TTC549 (cell line): ENCODE measurements at regions not wholly inside any gene's neighbourhood (a gene's known extent, or its start where the extent isn't known, plus 50 kb on each side); places are given as distances from the start of the nearest gene placed in this dataset.
"Not testable (repeated sequence)": the region's sequence is repeated elsewhere in the genome, so short reads cannot be mapped to it uniquely, and the experiment has no call there.

ENCODE experiments used
- FAIRE-seq: peaks from 2 replicates; lab custom pipeline; 2012; peaks lifted over from hg19 to GRCh38; lab: Jason Lieb, UNC

DNA sequence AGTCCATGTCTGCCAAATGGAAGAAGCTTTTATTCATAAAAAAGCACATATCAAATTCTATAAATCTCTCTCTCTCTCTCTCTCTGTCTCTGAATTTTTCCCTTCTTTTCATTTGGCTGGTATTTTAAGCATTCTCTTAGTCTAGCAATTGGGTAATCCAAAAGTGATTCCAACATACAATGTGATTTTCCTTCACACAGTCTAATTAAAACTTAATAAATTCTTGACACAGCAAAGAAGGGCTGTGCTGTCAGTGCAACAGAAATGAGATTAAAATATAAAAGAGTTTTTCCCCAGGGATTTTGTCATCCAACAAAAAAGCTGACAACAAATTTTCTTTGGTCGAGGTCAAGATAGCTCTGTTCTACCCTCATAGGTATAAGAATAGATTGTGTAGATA is 216.9 kb downstream of the CENPC start:
- FAIRE-seq, result no peak

DNA sequence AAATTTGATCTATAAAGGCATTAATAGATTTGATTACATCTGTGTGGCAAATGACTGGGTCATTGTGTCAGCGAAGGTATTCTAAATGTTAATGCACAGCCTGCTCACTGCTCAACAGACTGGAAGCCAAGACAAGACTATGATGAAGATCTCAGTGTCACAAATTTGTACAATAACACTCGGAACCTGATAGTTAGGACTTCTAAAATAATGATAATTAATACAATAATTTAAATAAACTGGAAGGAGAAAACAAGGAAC is 217.4 kb downstream of the CENPC start:
- FAIRE-seq, result no peak

DNA sequence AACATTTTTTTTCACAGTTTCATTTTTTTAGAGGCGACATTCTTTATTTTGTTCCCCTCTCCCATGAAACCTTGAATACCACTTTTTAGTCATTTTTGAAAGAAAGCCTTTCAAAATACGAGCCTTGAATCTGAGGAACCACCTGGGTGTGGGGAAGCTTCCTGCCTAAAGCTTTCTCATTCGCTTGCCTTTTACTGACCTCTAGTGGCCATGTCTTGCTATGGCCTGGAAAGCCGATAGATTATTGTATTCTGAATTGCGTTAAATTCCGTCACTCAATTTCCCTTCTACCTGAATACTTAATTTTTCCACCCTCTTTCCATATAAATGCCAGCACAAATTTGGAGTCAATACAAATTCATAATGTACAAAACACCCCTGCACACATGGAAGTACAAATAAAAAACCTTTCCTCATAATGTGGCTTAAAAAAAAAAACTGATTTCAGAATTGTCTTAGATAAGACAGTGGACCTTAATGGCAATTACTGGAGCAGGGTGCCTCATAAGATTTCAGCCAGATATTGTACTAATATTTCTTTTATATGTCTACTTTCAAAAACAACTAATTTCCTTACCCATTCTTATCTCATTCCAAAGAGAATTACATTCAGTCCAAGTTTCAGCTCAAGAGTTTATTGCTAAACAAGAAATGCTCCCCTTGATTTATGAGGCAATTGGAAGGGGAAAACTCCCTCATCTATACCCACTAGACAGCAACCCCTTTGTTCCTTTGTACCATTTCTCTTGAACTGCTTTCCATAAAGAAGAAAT is 217.9 kb downstream of the CENPC start:
- FAIRE-seq, result peak; percentile 53

DNA sequence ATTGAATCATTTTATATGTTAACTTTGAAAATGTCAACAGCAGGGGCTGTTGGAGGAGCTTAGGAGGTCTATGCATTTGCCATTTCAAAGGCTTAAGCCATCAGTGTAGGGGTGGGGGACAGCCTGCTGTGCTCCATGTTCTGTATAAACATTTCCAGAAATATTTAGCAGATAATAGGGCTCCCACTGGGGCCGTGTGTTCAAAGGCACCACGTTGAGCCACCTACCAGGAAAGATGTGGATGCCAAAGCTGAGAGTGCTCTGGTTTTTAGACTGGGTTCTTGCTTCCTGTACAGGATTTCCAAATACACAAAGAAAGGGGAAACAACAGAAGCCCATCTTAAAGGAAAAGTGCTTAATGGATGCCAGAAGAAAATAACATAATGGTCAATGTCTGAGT is 219.5 kb downstream of the CENPC start:
- no peak for FAIRE-seq

DNA sequence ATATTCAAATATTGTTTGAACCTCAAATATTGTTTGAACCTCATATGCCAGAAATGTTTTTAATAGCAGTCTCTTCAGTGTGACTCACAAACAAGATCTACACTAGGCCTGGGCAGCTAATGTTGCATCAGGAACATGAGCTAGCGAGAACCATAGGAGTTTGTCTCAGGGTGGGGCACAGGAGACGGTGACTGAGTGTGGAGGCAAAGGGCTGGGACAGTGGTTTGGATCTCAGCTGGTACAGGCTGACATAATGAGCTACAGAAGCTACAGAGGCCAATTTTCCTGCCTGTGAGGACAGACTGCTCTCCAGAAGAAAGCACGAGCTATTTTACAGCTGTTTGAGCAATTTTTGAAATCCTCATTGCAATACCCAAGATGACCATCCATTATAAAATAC is 224.7 kb downstream of the CENPC start:
- no peak for FAIRE-seq

DNA sequence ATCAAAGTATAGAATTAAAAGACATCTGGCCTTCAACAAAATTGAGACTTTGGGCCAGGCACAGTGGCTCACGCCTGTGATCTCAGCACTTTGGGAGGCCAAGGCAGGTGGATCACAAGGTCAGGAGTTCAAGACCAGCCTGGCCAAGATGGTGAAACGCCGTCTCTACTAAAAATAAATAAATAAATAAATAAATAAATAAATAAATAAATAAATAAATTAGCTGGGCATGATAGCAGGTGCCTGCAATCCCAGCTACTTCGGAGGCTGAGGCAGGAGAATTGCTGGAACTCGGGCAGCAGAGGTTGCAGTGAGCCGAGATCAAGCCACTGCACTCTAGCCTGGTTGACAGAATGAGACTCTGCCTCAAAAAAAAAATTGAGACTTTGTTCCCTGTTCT is 225.7 kb downstream of the CENPC start:
- FAIRE-seq, result not testable (repeated sequence)

DNA sequence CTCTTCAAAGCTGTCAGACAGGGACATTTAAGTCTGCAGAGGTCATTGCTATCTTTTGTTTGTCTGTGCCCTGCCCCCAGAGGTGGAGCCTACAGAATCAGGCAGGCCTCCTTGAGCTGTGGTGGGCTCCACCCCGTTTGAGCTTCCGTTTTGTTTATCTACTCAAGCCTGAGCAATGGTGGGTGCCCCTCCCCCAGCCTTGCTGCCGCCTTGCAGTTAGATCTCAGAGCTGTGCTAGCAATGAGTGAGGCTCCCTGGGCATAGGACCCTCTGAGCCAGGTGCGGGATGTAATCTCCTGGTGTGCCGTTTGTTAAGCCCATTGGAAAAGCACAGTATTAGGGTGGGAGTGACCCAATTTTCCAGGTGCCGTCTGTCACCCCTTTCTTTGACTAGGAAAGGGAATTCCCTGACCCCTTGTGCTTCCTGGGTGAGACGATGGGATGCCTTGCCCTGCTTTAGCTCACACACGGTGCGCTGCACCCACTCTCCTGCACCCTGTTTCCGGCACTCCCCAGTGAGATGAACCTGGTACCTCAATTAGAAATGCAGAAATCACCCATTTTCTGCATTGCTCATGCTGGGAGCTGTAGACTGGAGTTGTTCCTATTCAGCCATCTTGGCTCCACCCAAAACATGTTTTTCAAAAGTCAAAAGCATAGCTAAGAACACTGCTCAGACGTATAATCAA is 244.7 kb downstream of the CENPC start:
- FAIRE-seq, result not testable (repeated sequence)

DNA sequence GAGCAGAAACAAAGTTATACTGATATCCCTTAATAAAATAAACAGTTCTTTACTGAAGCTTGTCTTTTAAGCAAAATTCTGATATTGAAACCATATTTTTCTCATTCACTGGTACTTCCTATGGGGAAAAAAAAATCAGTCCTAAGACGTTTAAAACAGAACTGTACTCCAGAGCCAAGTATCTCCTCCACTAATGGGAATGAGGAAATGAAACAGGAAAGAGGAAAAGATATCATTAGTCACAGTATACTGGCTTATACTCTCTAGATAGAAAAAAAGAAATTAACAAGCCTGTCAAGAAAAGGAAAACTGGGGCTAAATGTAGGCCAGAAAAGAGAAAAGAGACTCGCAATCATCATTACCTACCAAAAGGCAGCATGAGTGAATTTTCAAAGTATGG is 252.7 kb downstream of the CENPC start:
- no peak for FAIRE-seq

DNA sequence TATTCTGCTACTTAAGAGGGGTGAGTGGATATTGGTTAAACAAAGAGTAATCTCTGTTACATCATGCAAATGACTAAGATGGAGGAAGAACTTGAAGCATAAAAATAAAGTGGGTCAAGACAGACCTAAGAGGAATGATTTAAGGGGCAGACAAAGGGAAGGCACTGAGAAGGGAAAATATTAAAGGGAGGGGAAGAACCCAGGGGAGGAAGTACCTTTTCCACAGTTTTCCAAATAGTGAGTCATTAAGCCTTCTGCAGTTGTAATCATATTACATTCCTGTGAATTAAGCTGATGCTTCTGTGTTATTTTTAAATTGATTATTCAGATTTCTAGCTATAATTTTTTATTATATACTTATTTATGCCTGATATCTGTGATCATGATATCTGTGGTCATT is 253.3 kb downstream of the CENPC start:
- FAIRE-seq, result no peak

DNA sequence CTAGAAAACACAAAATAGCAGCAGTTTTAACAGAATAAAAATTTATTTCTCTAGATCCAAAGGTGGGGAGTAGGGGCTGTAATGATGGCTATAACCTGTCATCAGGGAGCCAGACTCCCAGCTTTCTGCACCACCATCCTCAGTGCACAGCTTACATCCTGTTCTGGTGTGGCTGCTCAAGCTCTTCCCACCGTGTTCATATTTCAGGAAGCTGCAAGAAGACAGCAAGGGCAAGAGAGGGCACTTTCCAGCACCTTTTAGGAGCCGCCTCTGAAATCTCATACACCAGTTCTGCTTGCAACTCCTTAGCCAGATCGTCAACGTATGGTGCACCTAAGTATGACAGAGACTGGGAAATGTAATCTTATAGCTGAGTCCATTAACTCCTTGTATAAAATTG is 253.7 kb downstream of the CENPC start:
- FAIRE-seq, result no peak

DNA sequence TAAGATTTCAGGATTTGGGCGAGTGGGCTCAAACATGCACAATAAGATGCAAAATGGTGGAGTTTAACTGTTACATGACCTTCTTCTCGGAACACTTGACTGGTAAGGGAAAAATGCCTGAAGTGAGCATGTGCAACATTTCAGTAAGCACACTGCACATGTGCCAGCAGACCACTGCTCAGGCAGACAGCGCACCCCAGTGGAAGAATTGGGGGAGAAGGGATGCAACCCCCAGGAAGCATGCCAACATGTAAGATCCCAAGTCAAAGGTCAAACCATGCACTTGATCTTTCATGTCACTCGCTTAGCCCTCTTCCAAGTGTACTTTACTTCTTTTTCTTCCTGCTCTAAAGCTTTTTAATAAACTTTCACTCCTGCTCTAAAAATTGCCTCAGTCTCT is 256.3 kb downstream of the CENPC start:
- FAIRE-seq, result no peak

DNA sequence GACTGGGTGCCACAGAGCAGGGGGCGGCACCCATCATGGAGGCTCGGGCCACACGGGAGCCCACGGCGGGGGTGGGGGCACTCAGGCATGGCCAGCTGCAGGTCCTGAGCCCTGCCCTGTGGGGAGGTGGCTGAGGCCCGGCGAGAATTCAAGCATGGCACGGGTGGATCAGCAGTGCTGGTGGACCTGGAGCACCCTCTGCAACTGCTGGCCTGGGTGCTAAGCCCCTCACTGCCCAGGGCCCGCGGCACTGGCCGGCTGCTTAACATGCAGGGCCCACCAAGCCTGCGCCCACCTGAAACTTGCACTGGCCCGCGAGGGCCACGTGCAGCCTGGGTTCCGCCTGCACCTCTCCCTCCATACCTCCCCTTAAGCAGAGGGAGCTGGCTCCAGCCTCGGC is 258.6 kb downstream of the CENPC start:
- FAIRE-seq, result no peak

DNA sequence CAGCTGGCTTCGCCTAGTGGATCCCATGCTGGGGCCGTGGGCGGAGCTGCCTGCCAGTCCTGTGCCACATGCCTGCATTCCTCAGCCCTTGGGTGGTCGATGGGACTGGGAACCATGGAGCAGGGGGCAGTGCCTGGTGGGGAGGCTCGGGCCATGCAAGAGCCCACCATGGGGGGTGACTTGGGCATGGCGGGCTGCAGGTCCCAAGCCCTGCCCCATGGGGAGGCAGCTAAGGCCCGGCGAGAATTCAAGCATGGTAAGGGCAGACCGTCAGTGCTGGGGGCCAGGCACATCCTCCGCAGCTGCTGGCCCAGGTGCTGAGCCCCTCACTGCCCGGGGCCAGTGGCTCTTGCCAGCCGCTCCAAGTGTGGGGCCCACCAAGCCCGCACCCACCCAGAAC is 262.6 kb downstream of the CENPC start:
- FAIRE-seq, result no peak

DNA sequence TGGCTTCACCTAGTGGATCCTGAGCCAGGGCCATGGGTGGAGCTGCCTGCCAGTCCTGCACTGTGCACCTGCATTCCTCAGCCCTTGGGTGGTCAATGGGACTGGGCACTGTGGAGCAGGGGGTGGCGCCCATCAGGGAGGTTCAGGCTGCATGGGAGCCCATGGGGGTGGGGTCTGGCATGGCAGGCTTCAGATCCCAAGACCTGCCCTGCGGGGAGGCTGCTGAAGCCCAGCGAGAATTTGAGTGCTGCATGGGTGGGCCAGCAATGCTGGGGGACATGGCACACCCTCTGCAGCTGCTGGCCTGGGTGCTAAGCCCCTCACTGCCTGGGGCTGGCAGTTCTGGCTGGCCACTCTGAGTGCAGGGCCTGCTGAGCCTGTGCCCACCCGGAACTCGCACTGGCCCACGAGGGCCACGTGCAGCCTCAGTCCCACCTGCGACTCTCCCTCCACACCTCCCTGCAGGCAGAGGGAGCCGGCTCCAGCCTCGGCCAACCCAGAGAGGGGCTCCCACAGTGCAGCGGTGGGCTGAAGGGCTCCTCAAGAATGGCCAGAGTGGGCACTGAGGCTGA is 270.0 kb downstream of the CENPC start:
- no peak for FAIRE-seq

DNA sequence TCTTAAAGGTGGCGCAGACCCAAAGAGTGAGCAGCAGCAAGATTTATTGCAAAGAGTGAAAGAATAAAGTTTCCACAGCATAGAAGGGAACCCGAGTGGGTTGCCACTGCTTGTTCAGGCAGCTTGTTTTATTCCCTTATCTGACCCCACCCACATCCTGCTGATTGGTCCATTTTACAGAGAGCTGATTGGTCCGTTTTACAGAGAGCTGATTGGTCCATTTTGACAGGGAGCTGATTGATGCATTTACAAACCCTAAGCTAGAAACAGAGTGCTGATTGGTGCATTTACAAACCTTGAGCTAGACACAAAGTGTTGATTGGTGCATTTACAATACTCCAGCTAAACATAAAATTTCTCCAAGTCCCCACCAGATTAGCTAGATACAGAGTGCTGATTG is 270.6 kb downstream of the CENPC start:
- FAIRE-seq, result not testable (repeated sequence)

DNA sequence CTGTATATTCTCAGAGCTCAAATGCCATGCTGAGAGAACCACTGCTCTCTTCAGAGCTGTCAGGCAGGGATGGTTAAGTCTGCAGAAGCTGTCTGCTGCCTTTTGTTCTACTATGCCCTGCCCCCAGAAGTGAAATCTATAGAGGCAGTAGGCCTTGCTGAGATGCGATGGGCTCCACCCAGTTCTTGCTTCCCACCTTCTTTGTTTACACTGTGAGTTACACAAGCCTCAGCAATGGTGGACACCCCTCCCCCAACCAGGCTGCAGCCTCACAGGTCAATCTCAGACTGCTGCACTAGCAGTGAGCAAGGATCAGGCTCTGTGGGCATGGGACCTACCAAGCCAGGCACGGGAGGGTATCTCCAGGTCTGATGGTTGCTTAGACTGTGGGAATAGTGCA is 271.6 kb downstream of the CENPC start:
- FAIRE-seq, result no peak

DNA sequence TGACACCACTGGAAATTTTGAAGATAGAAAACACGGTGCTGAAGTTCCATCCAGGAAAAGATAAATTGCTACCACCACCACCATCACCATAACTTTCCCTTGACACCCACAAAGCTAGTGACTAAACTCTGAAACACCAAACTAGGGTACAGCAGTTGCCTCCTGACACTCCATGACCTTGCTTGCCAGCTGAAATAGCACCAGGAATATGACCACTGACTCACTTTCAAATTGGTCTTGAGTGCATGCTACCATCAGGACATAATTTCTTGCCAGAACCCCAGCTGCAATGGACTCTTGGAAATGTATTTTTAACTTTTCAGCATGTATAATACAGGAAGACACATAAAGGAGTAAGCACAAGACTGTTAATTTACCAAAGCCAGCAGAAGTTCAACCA is 283.3 kb downstream of the CENPC start:
- FAIRE-seq, result no peak

DNA sequence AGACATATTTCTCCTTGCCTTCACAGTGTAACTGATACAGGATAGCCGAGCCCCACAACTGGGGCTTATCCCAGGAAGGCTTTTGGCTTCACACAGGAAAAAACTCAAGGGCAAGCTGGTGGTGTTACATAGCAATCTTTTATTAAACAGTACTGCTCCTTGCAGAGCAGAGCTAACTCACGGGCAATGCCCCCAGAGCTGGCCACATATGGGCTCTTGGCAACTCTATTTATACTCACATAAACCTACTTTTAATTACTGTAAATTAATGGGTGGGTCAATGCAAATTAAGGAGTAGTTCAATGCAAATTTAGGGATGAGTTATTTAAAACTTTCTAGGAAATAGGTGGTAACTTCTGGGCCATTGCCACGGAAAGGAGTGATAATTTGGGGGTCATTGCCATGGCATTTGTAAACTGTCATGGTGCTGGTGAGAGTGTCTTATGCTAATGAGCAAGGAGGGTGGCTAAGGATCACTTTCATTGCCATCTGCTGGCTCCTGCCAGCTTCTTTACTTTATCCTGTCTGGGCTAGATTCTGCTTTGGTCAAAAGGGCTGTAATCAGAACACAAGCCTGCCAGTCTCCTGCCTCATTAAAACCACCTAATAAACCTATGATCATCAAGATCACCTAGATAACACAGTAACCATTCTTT is 288.8 kb downstream of the CENPC start:
- no peak for FAIRE-seq

DNA sequence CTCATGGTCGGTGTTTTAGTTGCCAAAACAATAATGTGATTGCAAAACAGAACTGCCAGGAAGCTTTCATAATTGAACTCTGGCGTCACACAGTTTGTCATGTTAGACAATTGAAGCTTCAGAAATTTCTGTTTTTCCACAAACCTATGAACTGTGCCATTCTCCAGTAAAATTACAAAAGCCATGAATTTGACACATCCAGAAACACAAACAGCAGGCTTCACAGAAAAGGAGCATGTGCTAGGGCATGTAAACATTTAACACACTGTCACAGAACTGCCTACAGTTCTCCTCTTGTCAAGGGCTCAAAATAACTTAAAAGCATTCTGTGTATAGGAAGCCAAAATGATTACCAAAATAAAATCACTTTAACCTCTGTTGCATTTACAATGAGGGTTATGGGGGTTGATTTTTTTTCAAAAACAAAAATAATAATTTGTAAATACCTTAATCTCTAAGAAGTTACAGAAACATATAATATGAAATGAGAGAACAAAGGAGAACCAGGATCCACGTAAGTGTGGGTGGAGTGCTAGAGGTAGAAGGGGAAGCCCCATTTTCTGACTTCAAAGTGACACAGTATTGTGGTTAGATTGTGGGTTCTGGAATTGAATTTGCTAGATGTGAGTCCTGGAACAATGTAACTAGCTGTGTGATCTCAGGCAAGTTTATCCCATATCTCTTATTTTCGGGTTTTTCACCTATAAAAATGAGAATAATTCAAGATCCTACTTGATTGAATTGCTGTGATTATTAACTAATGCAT is 295.0 kb downstream of the CENPC start:
- no peak for FAIRE-seq

DNA sequence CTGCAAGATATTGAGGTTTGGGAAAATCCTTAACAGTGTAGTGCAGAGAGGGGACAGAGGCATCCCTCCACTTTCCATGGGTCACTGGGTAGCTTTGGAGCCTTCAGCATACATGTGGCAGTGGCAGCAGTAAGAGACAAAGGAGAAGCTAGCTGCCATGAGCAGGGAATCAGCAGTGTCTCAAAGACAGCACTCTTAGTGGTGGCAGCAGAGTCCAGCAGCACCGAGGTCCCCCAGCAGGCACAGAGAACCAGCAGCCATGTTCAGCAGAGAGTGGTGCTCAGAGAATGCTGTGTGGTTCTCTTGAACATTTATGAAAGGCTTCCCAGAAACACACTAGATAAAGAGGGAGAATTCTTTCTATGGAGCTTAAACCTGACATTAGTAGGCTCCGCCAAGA is 308.5 kb downstream of the CENPC start:
- no peak for FAIRE-seq

DNA sequence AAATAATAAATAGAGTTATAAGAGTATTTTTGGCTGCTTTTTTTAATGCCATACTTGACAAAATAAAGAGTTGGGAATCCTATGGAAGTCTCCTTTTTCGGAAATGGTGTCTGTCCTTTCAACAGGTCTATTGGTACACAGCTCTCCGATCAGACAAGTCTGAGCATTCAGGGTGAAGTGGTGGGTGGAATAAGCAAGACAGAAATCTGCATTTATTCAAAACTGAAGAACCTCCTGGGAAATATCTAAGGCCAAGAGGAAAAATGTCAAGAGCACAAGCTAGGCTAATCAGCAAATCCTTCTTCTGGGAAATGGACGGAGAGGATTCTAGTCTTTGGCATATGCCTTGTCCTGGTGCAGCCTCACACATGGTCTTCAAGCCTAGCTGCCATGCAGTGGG is 309.0 kb downstream of the CENPC start:
- FAIRE-seq, result no peak

DNA sequence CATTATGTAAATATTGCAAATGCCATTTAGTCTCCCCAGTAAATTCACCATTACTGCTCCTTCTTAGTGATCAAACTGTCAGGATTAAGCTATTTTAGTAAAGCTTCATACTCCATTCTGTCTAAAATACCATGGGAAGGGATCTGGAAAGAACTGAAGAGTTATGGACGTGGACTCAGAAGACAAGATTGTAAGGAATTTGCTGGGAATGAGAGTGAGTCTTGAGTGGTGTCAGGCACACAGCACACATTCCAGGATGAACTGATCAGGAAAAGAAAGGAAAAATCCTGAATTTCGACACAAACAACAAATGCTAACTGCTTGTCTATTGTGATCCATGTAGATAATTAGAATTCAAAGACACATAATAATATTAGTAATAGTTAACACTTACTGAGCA is 311.0 kb downstream of the CENPC start:
- no peak for FAIRE-seq

DNA sequence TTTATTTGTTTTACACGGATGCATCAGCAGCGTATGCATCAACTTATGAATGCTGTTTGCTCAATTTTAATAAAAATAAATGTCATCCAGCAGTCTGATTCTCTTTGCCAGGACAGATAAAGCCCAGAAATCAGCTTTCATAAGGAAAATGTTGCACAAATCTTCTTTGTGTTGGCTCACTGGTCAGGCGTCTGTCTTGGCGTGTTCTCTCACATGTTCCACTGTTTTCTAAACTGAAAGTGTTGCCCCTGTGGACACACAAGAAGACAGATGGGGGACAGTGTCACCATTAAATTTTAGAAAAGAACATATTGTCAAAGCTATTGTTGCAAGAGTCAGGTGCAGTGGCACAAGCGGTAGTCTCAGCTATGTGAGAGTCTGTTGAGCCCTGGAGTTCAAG is 316.2 kb downstream of the CENPC start:
- FAIRE-seq, result no peak
